HG02884 (cell line): ENCODE measurements at regions not wholly inside any gene's neighbourhood (a gene's known extent, or its start where the extent isn't known, plus 50 kb on each side); places are given as distances from the start of the nearest gene placed in this dataset.
"Not testable (repeated sequence)": the region's sequence is repeated elsewhere in the genome, so short reads cannot be mapped to it uniquely, and the experiment has no call there.

ENCODE experiments used
- ATAC-seq: cut with Tn5 transposase; IDR thresholded peaks from one replicate; pipeline ENCODE4 v1.9.1; 2021; ENCODE audit warnings: mild to moderate bottlenecking, moderate library complexity; ENCODE audit not compliant: unreplicated experiment

DNA sequence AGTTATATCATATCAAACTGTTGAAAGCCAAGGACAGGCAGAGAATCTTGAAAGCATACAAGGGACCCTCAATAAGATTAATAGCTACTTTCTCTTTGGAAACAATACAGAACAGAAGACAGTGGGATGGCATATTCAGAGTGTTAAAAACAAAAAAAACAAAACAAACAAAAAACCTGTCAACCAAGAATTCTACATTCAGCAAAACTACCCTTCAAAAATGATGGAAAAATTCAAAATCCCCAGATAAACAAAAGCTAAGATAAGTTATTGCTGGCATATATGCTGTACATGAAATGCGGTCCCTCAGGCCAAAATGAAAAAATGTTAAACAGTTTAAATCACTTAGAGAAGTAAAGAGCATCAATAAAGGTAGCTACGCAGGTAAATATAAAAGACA is 425.1 kb downstream of the ACTL7B start:
- ATAC-seq = no peak

- ATAC-seq = no peak
Measured at GRCh38 chr9:108427751-108428150, 428.0 kb downstream of the ACTL7B start.

DNA sequence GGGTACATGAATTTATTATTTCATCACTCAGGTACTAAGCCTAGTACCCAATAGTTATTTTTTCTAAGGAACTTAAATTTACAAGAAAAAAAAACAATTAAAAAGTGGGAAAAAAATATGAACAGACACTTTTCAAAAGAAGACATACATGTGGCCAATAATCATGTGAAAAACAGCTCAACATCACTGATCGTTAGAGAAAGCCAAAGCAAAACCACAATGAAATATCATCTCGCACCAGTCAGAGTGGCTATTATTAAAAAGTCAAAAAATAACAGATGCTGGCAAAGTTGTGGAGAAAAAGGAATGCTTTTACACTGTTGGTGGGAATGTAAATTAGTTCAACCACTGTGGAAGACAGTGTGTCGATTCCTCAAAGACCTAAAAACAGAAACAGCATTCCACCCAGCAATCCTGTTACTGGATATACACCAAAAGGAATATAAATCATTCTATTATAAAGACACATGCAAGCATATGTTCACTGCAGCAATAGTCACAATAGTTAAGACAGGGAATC is 429.3 kb downstream of the ACTL7B start:
- not testable (repeated sequence) for ATAC-seq

DNA sequence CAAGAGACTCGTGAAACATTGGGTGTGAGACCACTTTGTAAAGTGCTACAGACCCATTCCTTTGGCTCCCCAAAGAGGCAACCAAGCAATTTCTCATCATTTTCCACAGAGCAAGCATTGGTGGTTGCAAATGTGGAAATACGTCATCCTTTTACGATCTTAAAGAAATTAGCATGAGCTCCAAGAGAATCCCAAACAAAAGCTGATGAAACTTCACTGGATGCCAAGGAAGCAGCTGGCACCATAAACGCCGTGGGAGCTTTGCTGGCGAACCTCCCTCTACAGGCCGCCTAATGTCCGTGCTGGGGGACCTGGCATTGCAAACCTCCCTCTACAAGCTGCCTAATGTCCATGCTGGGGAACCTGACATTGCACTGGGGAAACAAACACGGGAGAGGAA is 432.4 kb downstream of the ACTL7B start:
- no peak for ATAC-seq

DNA sequence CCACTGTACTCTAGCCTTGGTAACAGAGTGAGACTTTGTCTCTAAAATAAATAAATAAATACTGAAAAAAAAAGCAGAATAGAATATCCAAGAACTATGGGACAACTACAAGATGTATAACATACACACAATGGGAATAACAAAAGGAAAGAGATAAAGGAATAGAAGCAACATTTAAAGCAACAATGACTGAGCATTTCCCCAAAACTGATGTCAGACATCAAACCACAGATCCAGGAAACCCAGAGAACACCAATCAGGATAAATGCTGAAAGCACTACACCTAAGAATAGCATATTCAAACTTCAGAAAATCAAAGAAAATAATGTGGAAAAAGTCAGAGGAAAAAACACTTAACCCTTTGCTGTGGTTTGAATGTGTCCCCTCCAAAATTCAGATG is 436.4 kb downstream of the ACTL7B start:
- ATAC-seq = no peak

- no peak for ATAC-seq
Measured at GRCh38 chr9:108417726-108418125, 438.1 kb downstream of the ACTL7B start.

- ATAC-seq = no peak
Measured at GRCh38 chr9:108417312-108417711, 438.5 kb downstream of the ACTL7B start.

- ATAC-seq = no peak
Measured at GRCh38 chr9:108416324-108416723, 439.5 kb downstream of the ACTL7B start.

- no peak for ATAC-seq
Measured at GRCh38 chr9:108413809-108414208, 442.0 kb downstream of the ACTL7B start.

DNA sequence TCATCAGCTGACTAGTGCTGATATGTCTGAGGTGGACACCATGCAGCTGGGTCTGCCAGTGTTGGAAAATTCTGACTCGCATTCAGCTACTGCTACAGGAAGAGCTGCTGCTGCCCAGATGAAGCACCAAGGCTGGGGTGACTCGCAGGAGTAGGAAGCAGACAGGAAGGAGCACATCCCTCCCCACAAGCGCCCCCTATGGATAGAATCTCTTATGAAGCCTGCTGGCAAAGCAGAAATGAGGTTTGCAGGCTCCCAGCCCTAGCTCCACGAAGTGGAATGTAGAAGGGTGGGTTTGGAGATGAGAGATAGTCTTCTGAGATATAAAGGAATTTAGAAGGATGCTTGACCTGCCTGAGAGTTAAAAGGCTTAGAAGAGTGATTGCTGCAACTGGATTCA is 443.0 kb downstream of the ACTL7B start:
- no peak for ATAC-seq

DNA sequence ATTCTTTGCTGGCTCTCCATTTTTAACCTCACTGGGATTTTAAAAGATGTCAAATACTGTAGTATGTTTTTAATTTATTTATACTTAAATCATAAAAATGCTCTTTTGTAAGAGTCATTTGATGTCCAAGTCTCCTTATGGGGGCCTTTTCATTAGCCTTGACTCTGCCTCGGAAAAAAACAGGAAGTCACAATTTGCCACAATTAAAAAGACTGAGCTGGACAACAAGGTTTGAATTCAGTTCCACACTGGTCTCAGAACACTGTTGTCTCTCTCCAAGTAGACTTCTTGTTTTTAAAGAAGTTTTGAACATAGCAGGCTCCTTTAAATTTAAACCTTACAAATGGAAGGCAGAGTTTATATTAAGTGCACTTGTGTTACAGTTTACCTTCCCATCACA is 444.2 kb downstream of the ACTL7B start:
- ATAC-seq = no peak

GRCh38 chr9:108410161-108410560 is 445.6 kb downstream of the ACTL7B start:
- ATAC-seq = no peak

GRCh38 chr9:108400297-108400696 is 455.5 kb downstream of the ACTL7B start:
- no peak for ATAC-seq

- no peak for ATAC-seq
Measured at GRCh38 chr9:108399851-108400250, 455.9 kb downstream of the ACTL7B start.

DNA sequence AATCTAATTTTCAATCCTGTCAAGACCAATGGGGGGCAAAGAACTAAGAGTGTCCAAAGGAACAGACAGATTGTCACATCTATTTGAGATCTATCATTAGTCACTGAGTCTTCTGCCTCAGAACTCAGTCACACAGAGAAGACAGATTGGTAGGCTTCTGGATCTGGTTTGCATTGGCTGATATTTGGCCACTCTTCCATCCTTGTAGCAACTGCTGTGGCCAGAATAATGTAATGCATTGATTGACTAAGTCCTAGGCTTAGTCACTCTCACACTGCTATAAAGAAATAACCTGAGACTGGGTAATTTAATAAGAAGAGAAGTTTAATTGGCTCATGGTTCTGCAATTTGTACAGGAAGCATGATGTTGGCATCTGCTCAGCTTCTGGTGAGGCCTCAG is 458.5 kb downstream of the ACTL7B start:
- no peak for ATAC-seq

DNA sequence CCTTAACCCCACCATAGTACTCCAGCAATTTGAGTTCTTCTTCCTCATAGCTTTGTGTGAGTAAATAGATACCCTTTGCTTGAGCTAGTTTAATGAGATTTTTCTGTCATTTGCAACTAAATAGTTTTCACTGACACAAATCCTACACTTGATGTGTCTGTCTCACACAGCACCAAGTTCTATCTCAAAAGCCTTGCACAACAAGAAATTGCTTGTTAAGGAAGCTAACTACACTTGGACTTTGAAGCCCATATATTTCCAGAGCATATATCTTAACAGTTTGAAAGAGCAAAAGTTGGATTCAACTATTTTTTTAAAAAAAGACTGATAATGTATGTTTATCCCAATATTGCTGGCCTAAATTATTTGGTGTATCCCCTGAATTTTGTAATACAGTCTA is 459.2 kb downstream of the ACTL7B start:
- no peak for ATAC-seq

- no peak for ATAC-seq
Measured at GRCh38 chr9:108396193-108396592, 459.6 kb downstream of the ACTL7B start.

GRCh38 chr9:108395421-108395820 is 460.4 kb downstream of the ACTL7B start:
- ATAC-seq = no peak

- no peak for ATAC-seq
Measured at GRCh38 chr9:108394726-108395125, 461.1 kb downstream of the ACTL7B start.

GRCh38 chr9:108393481-108394001 is 462.2 kb downstream of the ACTL7B start:
- ATAC-seq = not testable (repeated sequence)

DNA sequence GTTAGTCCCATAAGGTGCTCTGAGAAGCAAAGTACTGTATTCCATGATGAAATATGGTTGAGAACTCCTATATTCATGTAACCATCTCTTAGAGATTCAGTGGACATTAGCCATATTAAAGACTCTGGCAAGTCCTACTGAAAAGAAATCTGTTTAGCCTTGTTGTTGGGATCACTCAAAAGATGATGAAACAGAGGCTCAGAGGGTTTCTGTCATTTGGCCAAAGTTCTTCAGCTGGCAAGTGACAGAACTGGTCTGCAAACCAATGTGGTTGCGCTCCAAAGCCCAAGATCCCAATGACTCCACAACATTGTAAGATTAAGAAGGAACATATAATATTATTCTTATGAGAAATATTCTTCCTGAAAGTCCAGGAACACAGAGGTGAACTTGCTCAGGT is 462.9 kb downstream of the ACTL7B start:
- ATAC-seq = no peak

DNA sequence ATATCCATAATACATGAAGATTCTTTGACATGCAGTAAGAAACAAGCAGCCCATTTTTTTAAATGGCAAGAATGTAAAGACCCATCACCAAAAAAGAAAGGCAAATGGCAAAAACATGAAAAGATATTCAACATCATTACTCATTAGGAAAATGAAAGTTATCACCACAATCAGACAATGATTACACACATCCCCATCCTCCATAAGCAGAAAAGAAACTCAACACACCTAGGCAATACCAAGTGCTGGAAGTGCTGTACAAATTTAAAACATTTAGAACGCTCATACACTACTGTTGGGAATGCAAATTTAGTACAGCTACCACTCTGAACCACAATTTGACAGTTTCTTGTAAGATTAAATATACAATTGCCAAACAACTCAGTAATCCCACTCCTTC is 466.7 kb downstream of the ACTL7B start:
- no peak for ATAC-seq

DNA sequence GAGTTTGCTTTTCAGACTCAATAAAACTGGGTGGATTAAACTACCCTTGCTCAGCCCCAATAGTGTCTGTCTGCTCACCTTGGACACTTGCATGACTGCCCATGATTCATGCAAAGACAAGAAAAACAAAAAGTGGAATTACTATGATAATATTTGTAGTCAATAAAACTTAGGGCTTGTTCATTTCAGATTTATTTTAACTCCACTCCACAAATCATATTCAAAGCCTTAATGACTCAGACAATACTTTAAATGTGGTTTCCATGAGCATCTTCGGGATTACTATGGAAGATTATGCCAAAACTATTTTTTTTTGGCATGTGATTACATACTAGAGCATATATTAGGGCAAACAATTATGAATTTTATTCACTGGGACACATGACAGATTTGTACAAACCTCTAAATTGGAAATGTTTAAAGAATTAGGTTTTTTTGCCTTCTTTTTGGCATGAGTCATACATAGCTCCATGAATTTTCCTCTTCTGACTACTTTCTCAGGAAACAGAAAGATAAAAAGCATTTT is 468.9 kb downstream of the ACTL7B start:
- no peak for ATAC-seq
